GM06990 (cell line): ENCODE measurements at regions not wholly inside any gene's neighbourhood (a gene's known extent, or its start where the extent isn't known, plus 50 kb on each side); places are given as distances from the start of the nearest gene placed in this dataset.
"Not testable (repeated sequence)": the region's sequence is repeated elsewhere in the genome, so short reads cannot be mapped to it uniquely, and the experiment has no call there.

Source experiments
- DNase-seq: peaks from one replicate; pipeline ENCODE4 v3.0.0-alpha.2; 2011; ENCODE audit not compliant: insufficient read length; ENCODE audit errors: extremely low read depth
- H3K27me3 ChIP-seq: replicated peaks from 2 replicates; pipeline ENCODE4 v1.6.0; 2011; ENCODE audit warnings: low read length; ENCODE audit not compliant: control insufficient read depth, insufficient read depth
- H3K36me3 ChIP-seq: 2 replicates; pipeline ENCODE4 v1.5.1; 2011; ENCODE audit warnings: low read length; ENCODE audit not compliant: control insufficient read depth, insufficient read depth
- H3K4me3 ChIP-seq: replicated peaks from 2 replicates; pipeline ENCODE4 v1.5.1; 2011; ENCODE audit warnings: low read depth, mild to moderate bottlenecking, control low read depth, low read length
- TF ChIP-seq, protein P1 (sequence below): IDR thresholded peaks from 2 replicates; pipeline ENCODE4 v1.5.1; 2011; ENCODE audit warnings: low read length, control low read depth, mild to moderate bottlenecking, inconsistent platforms; ENCODE audit not compliant: insufficient read depth, poor library complexity, severe bottlenecking

DNA sequence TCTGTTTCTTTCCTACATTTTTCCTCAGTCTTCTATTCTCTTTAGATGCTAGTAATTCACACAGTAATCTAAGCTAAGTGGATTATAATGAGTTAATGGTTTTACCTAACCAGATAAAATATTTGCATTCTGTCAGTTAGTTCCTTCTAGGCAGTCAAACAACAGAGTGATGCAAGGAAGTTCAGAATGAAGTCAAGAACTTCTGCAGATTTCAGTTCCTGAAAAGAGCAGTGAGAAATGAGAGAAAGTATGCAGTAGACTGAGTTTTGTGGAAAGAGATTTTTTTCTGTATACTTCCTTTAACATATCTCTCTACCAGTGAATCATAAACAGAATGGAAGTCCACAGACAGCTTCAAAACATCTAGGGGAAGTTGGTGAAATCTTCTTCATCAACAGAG, 774.0 kb upstream of the POU3F4 start:
- DNase-seq = peak; percentile 1
- H3K4me3 ChIP-seq = no peak overlapping the region
- TF ChIP-seq, protein P1, sequence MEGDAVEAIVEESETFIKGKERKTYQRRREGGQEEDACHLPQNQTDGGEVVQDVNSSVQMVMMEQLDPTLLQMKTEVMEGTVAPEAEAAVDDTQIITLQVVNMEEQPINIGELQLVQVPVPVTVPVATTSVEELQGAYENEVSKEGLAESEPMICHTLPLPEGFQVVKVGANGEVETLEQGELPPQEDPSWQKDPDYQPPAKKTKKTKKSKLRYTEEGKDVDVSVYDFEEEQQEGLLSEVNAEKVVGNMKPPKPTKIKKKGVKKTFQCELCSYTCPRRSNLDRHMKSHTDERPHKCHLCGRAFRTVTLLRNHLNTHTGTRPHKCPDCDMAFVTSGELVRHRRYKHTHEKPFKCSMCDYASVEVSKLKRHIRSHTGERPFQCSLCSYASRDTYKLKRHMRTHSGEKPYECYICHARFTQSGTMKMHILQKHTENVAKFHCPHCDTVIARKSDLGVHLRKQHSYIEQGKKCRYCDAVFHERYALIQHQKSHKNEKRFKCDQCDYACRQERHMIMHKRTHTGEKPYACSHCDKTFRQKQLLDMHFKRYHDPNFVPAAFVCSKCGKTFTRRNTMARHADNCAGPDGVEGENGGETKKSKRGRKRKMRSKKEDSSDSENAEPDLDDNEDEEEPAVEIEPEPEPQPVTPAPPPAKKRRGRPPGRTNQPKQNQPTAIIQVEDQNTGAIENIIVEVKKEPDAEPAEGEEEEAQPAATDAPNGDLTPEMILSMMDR = no peak
- no peaks in the 10 kb centered on the region for H3K27me3 ChIP-seq
- no peaks in the 10 kb centered on the region for H3K36me3 ChIP-seq

DNA sequence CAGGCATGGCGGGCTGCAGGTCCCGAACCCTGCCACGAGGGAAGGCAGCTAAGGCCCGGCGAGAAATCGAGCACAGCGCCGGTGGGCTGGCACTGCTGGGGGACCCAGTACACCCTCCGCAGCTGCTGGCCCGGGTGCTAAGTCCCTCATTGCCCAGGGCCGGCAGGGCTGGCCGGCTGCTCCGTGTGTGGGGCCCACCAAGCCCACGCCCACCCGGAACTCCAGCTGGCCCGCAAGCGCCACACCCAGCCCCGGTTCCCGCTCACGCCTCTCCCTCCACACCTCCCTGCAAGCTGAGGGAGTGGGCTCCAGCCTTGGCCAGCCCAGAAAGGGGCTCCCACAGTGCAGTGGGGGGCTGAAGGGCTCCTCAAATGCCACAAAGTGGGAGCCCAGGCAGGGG, 769.8 kb upstream of the POU3F4 start:
- H3K27me3 ChIP-seq, H3K4me3 ChIP-seq, H3K36me3 ChIP-seq, DNase-seq: not testable (repeated sequence)

- Histone ChIP-seq H3K4me3 (no peak overlapping the region), H3K36me3 (no peaks in the 10 kb centered on the region), H3K27me3 (no peaks in the 10 kb centered on the region)
- no peak for DNase-seq
- TF ChIP-seq, protein P1 = no peak
Measured at GRCh38 chrX:82742351-82742750, 765.7 kb upstream of the POU3F4 start.

GRCh38 chrX:82745725-82746124, 762.4 kb upstream of the POU3F4 start:
- not testable (repeated sequence) for DNase-seq, H3K4me3 ChIP-seq, H3K27me3 ChIP-seq, H3K36me3 ChIP-seq

- TF ChIP-seq, protein P1 = no peak
- no peaks in the 10 kb centered on the region for H3K27me3 ChIP-seq
- H3K4me3 ChIP-seq = no peak overlapping the region
- no peaks in the 10 kb centered on the region for H3K36me3 ChIP-seq
- DNase-seq = no peak
Measured at GRCh38 chrX:82748906-82749505, 759.1 kb upstream of the POU3F4 start.

DNA sequence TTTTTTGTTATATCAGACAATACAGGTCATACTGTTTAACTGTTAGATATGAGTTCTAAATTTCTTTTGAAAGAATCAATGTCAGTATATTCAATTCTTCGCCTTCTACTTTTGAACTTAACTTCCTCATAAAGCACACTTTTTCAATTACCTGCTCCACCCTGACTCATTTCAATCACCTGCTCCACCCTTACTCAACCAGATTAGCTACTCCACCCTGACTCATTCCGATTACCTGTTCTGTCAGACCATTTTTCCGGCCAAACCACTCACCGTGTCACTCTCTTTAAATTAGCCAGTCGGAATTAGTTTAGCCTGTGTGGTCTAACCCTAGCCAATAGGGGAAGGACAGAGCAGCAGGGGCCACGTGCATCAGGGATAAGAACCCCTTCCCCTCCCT, 751.8 kb upstream of the POU3F4 start:
- Histone ChIP-seq H3K4me3 (no peak overlapping the region), H3K27me3 (no peaks in the 10 kb centered on the region), H3K36me3 (no peaks in the 10 kb centered on the region)
- TF ChIP-seq, protein P1 = no peak
- no peak for DNase-seq

DNA sequence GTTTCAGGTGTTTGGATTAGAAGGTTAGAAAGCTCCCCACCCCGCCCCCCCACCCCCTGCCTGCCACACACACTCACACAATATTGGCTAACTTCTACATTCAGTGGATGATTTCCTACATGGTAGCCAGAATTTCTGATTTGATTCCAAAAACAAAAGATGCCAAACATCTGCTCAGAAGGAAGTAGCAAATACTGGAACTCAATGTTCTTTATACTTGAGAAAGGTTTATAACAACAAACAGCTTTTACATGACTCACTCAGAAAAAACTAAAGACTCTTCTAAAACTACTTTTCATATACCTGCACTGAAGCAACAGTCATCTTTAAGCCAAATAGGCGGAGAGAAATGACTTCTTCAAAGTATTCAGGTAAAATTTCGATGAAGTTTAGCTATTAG, 750.5 kb upstream of the POU3F4 start:
- Histone ChIP-seq H3K36me3 (no peaks in the 10 kb centered on the region), H3K4me3 (no peak overlapping the region), H3K27me3 (no peaks in the 10 kb centered on the region)
- no peak for DNase-seq
- TF ChIP-seq, protein P1 = no peak
